ENCODE measurements at regions not wholly inside any gene's neighbourhood (a gene's known extent, or its start where the extent isn't known, plus 50 kb on each side); places are given as distances from the start of the nearest gene placed in this dataset.
"Not testable (repeated sequence)": the region's sequence is repeated elsewhere in the genome, so short reads cannot be mapped to it uniquely, and the experiment has no call there.

- Histone ChIP-seq H3K36me3 (ENCODE audit: insufficient read depth, low read length, poor library complexity, severe bottlenecking) (no peaks in the 10 kb centered on the region), H3K27ac (ENCODE audit: low read depth, low read length, poor library complexity, severe bottlenecking) (no peak overlapping the region), H3K9me3 (ENCODE audit: low read depth, low read length, poor library complexity, severe bottlenecking) (no peaks in the 10 kb centered on the region), H3K27me3 (replicated peaks; ENCODE audit: insufficient read depth, low read depth, low read length, poor library complexity) (no peaks in the 10 kb centered on the region), H3K4me3 (ENCODE audit: low read depth, low read length, poor library complexity, severe bottlenecking) (no peak overlapping the region), H3K4me1 (ENCODE audit: insufficient read depth, low read length, poor library complexity, severe bottlenecking) (no peaks in the 10 kb centered on the region)
- ChIA-PET POLR2A (ENCODE audit: low non-redundant PET) (no interaction called here), CTCF (no interaction called here)
- BruUV-seq (replicated peaks): no TSS peak
- intact Hi-C loops (cut with micrococcal nuclease; ENCODE audit: unreplicated experiment): no loop called here
- TF ChIP-seq EZH2 (IDR thresholded peaks at IDR 0.05; ENCODE audit: borderline replicate concordance, low read depth, low read length, poor library complexity, severe bottlenecking) (no peak), CTCF (conservative IDR thresholded peaks at IDR 0.05; ENCODE audit: low read depth, low read length) (no peak)
- no peak for DNase-seq (ENCODE audit: low spot score)
These were observed 939.4 kb downstream of the C4orf33 start for GRCh38 chr4:130035391-130035790.

DNA sequence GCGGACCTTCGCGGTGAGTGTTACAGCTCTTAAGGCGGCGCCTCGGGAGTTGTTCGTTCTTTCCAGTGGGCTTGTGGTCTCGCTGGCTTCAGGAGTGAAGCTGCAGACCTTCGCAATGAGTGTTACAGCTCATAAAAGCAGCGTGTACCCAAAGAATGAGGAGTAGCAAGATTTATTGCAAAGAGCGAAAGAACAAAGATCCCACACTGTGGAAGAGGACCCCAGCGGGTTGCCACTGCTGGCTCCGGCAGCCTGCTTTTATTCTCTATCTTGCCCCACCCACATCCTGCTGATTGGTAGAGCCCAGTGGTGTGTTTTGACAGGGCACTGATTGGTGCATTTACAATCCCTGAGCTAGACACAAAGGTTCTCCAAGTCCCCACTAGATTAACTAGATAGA, 941.9 kb downstream of the C4orf33 start:
- H3K36me3 ChIP-seq (ENCODE audit: insufficient read depth, low read length, poor library complexity, severe bottlenecking); intact Hi-C loops (cut with micrococcal nuclease; ENCODE audit: unreplicated experiment); BruUV-seq (replicated peaks); POLR2A ChIA-PET (ENCODE audit: low non-redundant PET); H3K9me3 ChIP-seq (ENCODE audit: low read depth, low read length, poor library complexity, severe bottlenecking); H3K4me1 ChIP-seq (ENCODE audit: insufficient read depth, low read length, poor library complexity, severe bottlenecking); CTCF ChIA-PET; H3K4me3 ChIP-seq (ENCODE audit: low read depth, low read length, poor library complexity, severe bottlenecking); H3K27ac ChIP-seq (ENCODE audit: low read depth, low read length, poor library complexity, severe bottlenecking); DNase-seq (ENCODE audit: low spot score); H3K27me3 ChIP-seq (replicated peaks; ENCODE audit: insufficient read depth, low read depth, low read length, poor library complexity): not testable (repeated sequence)

DNA sequence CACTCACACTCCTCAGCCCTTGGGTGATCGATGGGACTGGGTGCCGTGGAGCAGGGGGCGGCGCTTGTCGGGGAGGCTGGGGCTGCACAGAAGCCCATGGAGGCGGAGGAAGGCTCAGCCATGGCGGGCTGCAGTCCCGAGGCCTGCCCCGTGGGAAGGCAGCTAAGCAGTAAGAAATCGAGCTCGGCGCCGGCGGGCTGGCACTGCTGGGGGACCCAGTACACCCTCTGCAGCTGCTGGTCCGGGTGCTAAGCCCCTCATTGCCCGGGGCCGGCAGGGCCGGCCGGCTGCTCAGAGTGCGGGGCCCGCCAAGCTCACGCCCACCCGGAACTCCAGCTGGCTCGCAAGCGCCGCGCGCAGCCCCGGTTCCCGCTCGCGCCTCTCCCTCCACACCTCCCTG, 942.6 kb downstream of the C4orf33 start:
- POLR2A ChIA-PET (ENCODE audit: low non-redundant PET); BruUV-seq (replicated peaks); intact Hi-C loops (cut with micrococcal nuclease; ENCODE audit: unreplicated experiment); H3K27me3 ChIP-seq (replicated peaks; ENCODE audit: insufficient read depth, low read depth, low read length, poor library complexity); H3K36me3 ChIP-seq (ENCODE audit: insufficient read depth, low read length, poor library complexity, severe bottlenecking); CTCF ChIA-PET; H3K4me3 ChIP-seq (ENCODE audit: low read depth, low read length, poor library complexity, severe bottlenecking); H3K27ac ChIP-seq (ENCODE audit: low read depth, low read length, poor library complexity, severe bottlenecking); H3K4me1 ChIP-seq (ENCODE audit: insufficient read depth, low read length, poor library complexity, severe bottlenecking); DNase-seq (ENCODE audit: low spot score); H3K9me3 ChIP-seq (ENCODE audit: low read depth, low read length, poor library complexity, severe bottlenecking): not testable (repeated sequence)

DNA sequence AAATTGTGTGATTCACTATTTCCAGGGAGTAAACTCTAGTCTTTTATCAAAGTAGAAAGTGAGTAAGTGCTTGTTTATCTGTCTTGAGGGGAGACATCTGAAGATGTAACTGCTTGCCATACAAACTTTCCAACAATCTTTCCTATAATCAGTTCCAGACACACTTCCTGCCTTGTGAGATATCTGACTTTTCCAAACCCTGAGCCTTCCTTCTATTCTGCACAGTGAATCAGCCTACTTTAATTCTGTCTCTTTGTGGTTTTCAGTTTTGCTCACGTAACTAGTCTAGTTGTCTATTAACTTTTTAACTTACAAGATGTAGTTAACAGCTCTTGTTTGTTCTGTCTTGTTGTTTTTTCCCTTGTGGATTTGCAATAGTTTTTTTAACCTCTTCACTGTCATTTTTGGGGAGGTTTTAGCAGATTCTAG, 947.8 kb downstream of the C4orf33 start:
- POLR2A ChIA-PET (ENCODE audit: low non-redundant PET): no interaction called here
- no peak for DNase-seq (ENCODE audit: low spot score)
- CTCF ChIA-PET: no interaction called here

More for the DNA sequence above, 947.8 kb downstream of the C4orf33 start:
- Histone ChIP-seq H3K36me3 (ENCODE audit: insufficient read depth, low read length, poor library complexity, severe bottlenecking) (no peaks in the 10 kb centered on the region), H3K4me3 (ENCODE audit: low read depth, low read length, poor library complexity, severe bottlenecking) (no peak overlapping the region), H3K4me1 (ENCODE audit: insufficient read depth, low read length, poor library complexity, severe bottlenecking) (no peaks in the 10 kb centered on the region), H3K27me3 (replicated peaks; ENCODE audit: insufficient read depth, low read depth, low read length, poor library complexity) (no peaks in the 10 kb centered on the region), H3K9me3 (ENCODE audit: low read depth, low read length, poor library complexity, severe bottlenecking) (no peaks in the 10 kb centered on the region), H3K27ac (ENCODE audit: low read depth, low read length, poor library complexity, severe bottlenecking) (no peak overlapping the region)
- BruUV-seq (replicated peaks): no TSS peak
- TF ChIP-seq EZH2 (IDR thresholded peaks at IDR 0.05; ENCODE audit: borderline replicate concordance, low read depth, low read length, poor library complexity, severe bottlenecking): no peak
- no peak for TF ChIP-seq CTCF (conservative IDR thresholded peaks at IDR 0.05; ENCODE audit: low read depth, low read length)
- intact Hi-C loops (cut with micrococcal nuclease; ENCODE audit: unreplicated experiment): no loop called here

Measured in A673 (cell line).